ENCODE measurements at regions not wholly inside any gene's neighbourhood (a gene's known extent, or its start where the extent isn't known, plus 50 kb on each side); places are given as distances from the start of the nearest gene placed in this dataset.
"Not testable (repeated sequence)": the region's sequence is repeated elsewhere in the genome, so short reads cannot be mapped to it uniquely, and the experiment has no call there.

DNA sequence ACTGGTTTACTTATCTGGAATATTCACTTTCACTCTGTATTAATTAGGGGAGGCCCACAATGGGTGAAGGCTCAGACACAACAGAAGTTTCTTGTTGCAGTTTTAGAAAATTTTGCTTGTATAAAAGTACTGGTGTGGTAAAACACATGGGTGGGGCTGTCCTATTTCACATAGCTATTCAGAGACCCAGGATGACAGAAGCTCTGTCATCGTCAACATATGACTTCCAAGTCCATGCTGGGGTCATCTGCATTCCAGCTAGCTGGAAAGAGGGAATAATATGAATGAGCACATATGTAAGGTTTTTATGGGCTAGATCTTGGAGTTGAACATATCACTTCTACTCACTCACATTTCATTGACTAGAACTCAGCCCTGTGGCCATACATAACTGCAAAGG, 166.4 kb upstream of the KCTD3 start:
- Histone ChIP-seq H3K4me3 (ENCODE audit: extremely low read depth, insufficient read depth, low read length, poor library complexity, severe bottlenecking) (no peak overlapping the region), H3K36me3 (ENCODE audit: control insufficient read depth, insufficient read depth, low read length) (no peaks in the 10 kb centered on the region), H3K9me3 (ENCODE audit: control insufficient read depth, low read length) (no peaks in the 10 kb centered on the region), H3K27ac (ENCODE audit: low read depth, low read length, severe bottlenecking) (no peak overlapping the region), H3K4me1 (ENCODE audit: control insufficient read depth, insufficient read depth, low read length, poor library complexity, severe bottlenecking) (no peaks in the 10 kb centered on the region)
- no CpG with 5 or more reads among the region's 1 CpG for WGBS, 2 experiments (ENCODE audit: insufficient coverage in 2 of 2)

DNA sequence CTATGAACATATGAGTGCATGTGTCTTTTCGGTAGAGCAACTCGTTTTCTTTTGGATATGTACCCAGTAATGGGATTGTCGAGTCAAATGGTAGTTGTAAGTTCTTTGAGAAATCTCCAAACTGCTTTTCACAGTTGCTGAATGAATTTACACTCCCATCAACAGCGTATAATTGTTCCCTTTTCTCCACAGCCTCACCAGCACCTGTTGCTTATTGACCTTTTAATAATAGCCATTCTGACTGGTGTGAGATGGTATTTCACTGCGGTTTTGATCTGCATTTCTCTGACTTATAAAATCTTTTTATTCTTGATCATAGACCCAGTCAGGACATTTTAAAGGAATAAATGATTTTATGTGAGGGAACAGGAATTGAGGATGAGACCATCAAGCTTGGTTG, 165.0 kb upstream of the KCTD3 start:
- H3K27ac ChIP-seq (ENCODE audit: low read depth, low read length, severe bottlenecking), result no peak overlapping the region
- no peaks in the 10 kb centered on the region for H3K9me3 ChIP-seq (ENCODE audit: control insufficient read depth, low read length)
- no peaks in the 10 kb centered on the region for H3K36me3 ChIP-seq (ENCODE audit: control insufficient read depth, insufficient read depth, low read length)
- H3K4me1 ChIP-seq (ENCODE audit: control insufficient read depth, insufficient read depth, low read length, poor library complexity, severe bottlenecking), result no peaks in the 10 kb centered on the region
- H3K4me3 ChIP-seq (ENCODE audit: extremely low read depth, insufficient read depth, low read length, poor library complexity, severe bottlenecking), result no peak overlapping the region
- WGBS, 2 experiments (ENCODE audit: insufficient coverage in 2 of 2), result 90 to 97% methylated on average over 2 to 3 of the region's 5 CpGs

DNA sequence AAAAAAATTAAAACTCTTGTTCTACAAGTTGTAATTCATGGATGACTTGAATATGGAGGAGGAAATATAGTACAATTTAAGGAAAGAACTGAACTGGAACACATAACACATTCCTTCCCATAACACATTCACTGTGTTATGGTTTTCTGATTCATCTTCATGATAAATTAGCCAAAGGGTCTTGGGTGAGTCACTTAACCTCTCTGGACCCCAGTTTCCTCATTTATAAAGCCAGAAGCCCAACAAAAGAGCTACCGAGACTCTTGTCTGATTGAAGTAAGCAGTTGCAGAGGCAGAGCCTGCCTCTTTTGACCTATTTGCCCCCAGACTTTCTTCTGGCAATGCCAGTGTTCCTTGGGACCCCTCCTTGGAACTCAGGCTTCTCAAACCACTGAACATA, 161.9 kb upstream of the KCTD3 start:
- H3K4me1 ChIP-seq (ENCODE audit: control insufficient read depth, insufficient read depth, low read length, poor library complexity, severe bottlenecking), result no peaks in the 10 kb centered on the region
- no CpG with 5 or more reads among the region's 1 CpG for WGBS, 2 experiments (ENCODE audit: insufficient coverage in 2 of 2)
- H3K4me3 ChIP-seq (ENCODE audit: extremely low read depth, insufficient read depth, low read length, poor library complexity, severe bottlenecking), result no peak overlapping the region
- H3K36me3 ChIP-seq (ENCODE audit: control insufficient read depth, insufficient read depth, low read length), result no peaks in the 10 kb centered on the region
- no peak overlapping the region for H3K27ac ChIP-seq (ENCODE audit: low read depth, low read length, severe bottlenecking)
- H3K9me3 ChIP-seq (ENCODE audit: control insufficient read depth, low read length), result no peaks in the 10 kb centered on the region

DNA sequence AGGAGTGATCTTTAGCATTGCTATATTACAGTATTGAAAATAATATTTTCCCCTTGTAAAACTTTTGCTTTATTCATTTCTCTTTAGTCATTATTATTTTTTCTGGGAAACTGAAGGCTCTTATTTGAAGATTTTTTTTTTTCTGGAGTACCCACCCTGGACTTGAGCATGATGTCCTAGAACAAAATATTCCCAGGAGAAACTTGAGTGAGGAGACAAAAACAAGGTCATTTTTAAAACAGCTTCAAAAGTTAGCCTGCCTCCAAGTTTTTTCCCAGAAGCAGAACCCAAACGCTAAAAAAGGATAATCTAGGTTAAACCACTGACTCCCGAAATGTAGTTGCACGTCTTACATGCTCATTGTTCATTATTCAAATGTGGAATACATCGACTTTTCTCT, 160.2 kb upstream of the KCTD3 start:
- Histone ChIP-seq H3K27ac (ENCODE audit: low read depth, low read length, severe bottlenecking) (no peak overlapping the region), H3K4me1 (ENCODE audit: control insufficient read depth, insufficient read depth, low read length, poor library complexity, severe bottlenecking) (no peaks in the 10 kb centered on the region), H3K36me3 (ENCODE audit: control insufficient read depth, insufficient read depth, low read length) (no peaks in the 10 kb centered on the region), H3K9me3 (ENCODE audit: control insufficient read depth, low read length) (no peaks in the 10 kb centered on the region), H3K4me3 (ENCODE audit: extremely low read depth, insufficient read depth, low read length, poor library complexity, severe bottlenecking) (no peak overlapping the region)
- 95 to 96% methylated on average over 4 of the region's 4 CpGs for WGBS, 2 experiments (ENCODE audit: insufficient coverage in 2 of 2)

DNA sequence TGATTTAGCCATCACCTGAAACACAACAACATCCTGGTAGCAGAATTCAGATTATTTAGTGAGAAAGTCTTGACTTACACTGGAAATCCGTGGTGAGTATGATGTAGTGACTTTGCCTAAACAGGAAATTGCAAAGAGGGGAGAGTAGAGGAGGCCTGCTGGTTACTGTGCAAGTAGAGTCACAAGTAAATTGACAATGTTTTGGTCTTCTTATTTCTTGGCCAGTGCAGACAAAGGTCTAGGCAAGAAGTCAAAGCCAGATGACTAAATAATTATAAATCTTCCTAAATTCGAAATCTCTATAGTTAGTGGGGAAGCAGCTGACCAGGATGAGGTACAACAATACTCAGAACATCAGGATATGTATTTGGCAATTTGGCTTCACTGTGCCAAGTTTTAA, 159.5 kb upstream of the KCTD3 start:
- no peaks in the 10 kb centered on the region for H3K36me3 ChIP-seq (ENCODE audit: control insufficient read depth, insufficient read depth, low read length)
- H3K9me3 ChIP-seq (ENCODE audit: control insufficient read depth, low read length), result no peaks in the 10 kb centered on the region
- 38 to 73% methylated on average over 1 to 2 of the region's 2 CpGs for WGBS, 2 experiments (ENCODE audit: insufficient coverage in 2 of 2)
- H3K4me3 ChIP-seq (ENCODE audit: extremely low read depth, insufficient read depth, low read length, poor library complexity, severe bottlenecking), result no peak overlapping the region
- H3K4me1 ChIP-seq (ENCODE audit: control insufficient read depth, insufficient read depth, low read length, poor library complexity, severe bottlenecking), result no peaks in the 10 kb centered on the region
- H3K27ac ChIP-seq (ENCODE audit: low read depth, low read length, severe bottlenecking), result no peak overlapping the region

DNA sequence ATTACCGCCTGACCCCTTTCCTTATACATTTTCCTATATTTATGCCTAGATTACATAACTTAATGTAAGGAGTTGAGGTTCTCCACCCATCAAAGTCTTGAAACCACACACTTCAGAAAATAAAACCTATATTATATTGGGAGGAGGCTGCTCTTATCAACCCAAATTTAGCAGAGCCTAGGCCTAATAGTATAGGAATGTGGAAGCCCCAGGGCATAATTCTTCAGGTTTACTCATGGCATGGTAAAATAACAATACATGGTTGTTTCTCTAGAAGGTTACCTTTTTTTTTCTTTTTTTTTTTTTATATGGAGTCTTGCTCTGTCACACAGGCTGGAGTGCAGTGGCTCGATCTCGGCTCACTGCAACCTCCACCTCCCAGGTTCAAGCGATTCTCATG, 157.6 kb upstream of the KCTD3 start:
- not testable (repeated sequence) for H3K4me1 ChIP-seq (ENCODE audit: control insufficient read depth, insufficient read depth, low read length, poor library complexity, severe bottlenecking); H3K4me3 ChIP-seq (ENCODE audit: extremely low read depth, insufficient read depth, low read length, poor library complexity, severe bottlenecking); H3K36me3 ChIP-seq (ENCODE audit: control insufficient read depth, insufficient read depth, low read length); H3K9me3 ChIP-seq (ENCODE audit: control insufficient read depth, low read length); H3K27ac ChIP-seq (ENCODE audit: low read depth, low read length, severe bottlenecking)
- 100% methylated on average over 2 to 3 of the region's 4 CpGs for WGBS, 2 experiments (ENCODE audit: insufficient coverage in 2 of 2)

DNA sequence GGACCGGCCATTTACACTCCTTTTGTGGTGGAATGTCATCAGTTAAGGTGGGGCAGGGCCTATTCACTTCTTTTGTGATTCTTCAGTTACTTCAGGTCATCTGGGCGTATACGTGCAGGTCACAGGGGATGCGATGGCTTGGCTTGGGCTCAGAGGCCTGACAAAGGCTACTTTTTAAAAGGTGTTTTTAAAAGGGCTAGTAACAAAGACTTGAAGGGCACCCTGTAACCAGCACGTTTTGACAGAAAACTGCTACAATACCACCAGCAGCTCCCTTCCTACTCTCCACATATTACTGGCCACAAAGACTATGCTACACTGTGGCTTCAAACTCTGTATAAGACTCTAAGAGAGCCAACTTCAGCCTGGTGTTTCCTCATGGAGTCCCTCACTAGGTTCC, 151.6 kb upstream of the KCTD3 start:
- WGBS, 2 experiments (ENCODE audit: insufficient coverage in 2 of 2), result no CpG with 5 or more reads among the region's 5 CpGs
- H3K4me3 ChIP-seq (ENCODE audit: extremely low read depth, insufficient read depth, low read length, poor library complexity, severe bottlenecking); H3K36me3 ChIP-seq (ENCODE audit: control insufficient read depth, insufficient read depth, low read length); H3K27ac ChIP-seq (ENCODE audit: low read depth, low read length, severe bottlenecking); H3K4me1 ChIP-seq (ENCODE audit: control insufficient read depth, insufficient read depth, low read length, poor library complexity, severe bottlenecking); H3K9me3 ChIP-seq (ENCODE audit: control insufficient read depth, low read length): not testable (repeated sequence)

DNA sequence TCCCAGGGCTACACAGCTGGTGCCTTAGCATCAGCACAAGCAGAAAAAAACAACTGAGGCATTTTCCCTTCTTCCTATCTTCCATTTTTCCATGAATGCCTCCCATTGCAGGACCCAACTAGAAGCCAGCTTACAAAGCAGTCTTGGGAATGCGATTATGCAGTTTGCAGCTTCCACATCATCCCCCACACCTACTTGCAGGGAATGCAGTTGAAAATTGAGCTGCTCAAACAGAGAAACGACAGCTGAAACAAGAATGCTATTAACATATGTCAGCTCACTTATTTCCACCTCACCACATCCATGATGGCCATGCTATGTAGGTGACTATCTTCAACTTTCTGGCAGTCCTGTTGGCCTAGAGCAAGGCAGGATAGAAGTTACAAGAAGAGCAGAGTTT, 150.6 kb upstream of the KCTD3 start:
- H3K4me1 ChIP-seq (ENCODE audit: control insufficient read depth, insufficient read depth, low read length, poor library complexity, severe bottlenecking), result peaks cover 9% of the 10 kb centered on the region
- no peak overlapping the region for H3K27ac ChIP-seq (ENCODE audit: low read depth, low read length, severe bottlenecking)
- H3K4me3 ChIP-seq (ENCODE audit: extremely low read depth, insufficient read depth, low read length, poor library complexity, severe bottlenecking), result no peak overlapping the region
- no peaks in the 10 kb centered on the region for H3K36me3 ChIP-seq (ENCODE audit: control insufficient read depth, insufficient read depth, low read length)
- 44 to 64% methylated on average over 1 to 2 of the region's 2 CpGs for WGBS, 2 experiments (ENCODE audit: insufficient coverage in 2 of 2)
- no peaks in the 10 kb centered on the region for H3K9me3 ChIP-seq (ENCODE audit: control insufficient read depth, low read length)

DNA sequence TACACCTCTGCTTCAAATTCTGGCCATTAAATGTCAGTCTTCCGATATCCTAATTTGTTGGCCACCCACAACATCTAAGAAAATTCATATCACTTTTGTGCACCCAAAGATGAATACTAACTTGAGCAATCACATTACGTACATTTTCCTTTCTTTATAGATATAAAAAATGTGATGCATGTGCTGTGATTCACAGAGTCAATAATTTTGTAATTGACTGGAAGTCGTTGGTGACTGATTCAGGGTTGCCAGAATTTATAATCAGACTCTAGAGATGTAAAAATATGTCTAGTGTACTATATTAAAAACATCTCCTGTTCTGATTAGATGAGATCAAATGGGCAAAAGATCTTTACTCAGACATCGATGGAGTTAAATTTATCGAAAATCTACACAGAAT, 150.0 kb upstream of the KCTD3 start:
- 93 to 100% methylated on average over 1 of the region's 5 CpGs for WGBS, 2 experiments (ENCODE audit: insufficient coverage in 2 of 2)
- H3K27ac ChIP-seq (ENCODE audit: low read depth, low read length, severe bottlenecking), result no peak overlapping the region
- no peaks in the 10 kb centered on the region for H3K9me3 ChIP-seq (ENCODE audit: control insufficient read depth, low read length)
- H3K4me3 ChIP-seq (ENCODE audit: extremely low read depth, insufficient read depth, low read length, poor library complexity, severe bottlenecking), result no peak overlapping the region
- no peaks in the 10 kb centered on the region for H3K36me3 ChIP-seq (ENCODE audit: control insufficient read depth, insufficient read depth, low read length)
- H3K4me1 ChIP-seq (ENCODE audit: control insufficient read depth, insufficient read depth, low read length, poor library complexity, severe bottlenecking), result peaks cover 9% of the 10 kb centered on the region

DNA sequence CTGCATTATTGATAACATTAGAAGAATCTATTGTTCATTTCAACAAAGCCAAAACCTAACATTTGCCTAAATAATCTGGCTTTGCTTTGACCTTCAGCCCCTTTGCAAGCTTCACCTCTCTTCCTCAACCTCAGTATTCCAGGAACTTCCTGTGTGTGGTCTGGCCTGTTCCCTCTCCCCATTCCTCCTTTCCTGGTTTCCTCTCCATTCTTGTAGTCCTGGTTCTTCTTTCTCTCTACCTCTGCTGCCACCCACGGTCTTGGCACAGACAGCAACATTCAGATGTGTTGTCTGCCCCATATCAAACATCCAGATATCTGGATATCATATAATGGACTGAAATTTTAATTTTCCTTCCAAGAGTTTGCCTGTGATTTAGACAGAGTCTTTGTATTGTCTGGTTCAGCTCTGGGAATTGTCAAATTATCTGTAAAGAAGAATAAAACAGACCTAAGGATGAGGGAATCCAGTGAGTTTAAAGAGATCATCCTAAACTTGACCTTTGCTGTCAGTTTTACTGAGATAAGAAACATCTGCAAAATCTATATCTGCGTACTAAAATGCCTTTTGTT, 148.1 kb upstream of the KCTD3 start:
- H3K27ac ChIP-seq (ENCODE audit: low read depth, low read length, severe bottlenecking), result no peak overlapping the region
- no peaks in the 10 kb centered on the region for H3K36me3 ChIP-seq (ENCODE audit: control insufficient read depth, insufficient read depth, low read length)
- peaks cover 9% of the 10 kb centered on the region for H3K4me1 ChIP-seq (ENCODE audit: control insufficient read depth, insufficient read depth, low read length, poor library complexity, severe bottlenecking)
- no CpG with 5 or more reads among the region's 2 CpGs for WGBS, 2 experiments (ENCODE audit: insufficient coverage in 2 of 2)
- H3K9me3 ChIP-seq (ENCODE audit: control insufficient read depth, low read length), result no peaks in the 10 kb centered on the region
- no peak overlapping the region for H3K4me3 ChIP-seq (ENCODE audit: extremely low read depth, insufficient read depth, low read length, poor library complexity, severe bottlenecking)

DNA sequence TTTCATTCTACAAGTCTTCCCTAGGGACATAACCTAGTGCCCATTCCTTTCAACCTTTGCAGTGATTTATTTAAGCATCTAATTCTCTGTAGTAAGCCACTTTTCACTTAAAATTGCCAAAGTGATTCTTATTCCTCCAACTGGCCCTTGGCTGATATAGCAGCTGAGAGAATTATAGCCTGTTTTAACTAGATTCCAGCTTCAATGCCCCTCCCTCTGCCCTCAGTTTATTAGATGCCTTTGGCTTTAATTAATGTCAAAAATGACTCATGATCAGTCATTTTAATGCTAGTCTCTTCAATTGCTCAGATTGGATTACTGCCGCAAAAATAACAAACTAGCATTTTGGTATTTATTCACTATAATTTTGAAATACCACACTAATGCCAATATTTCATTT, 145.4 kb upstream of the KCTD3 start:
- no CpG with 5 or more reads among the region's 1 CpG for WGBS, 2 experiments (ENCODE audit: insufficient coverage in 2 of 2)
- Histone ChIP-seq H3K4me1 (ENCODE audit: control insufficient read depth, insufficient read depth, low read length, poor library complexity, severe bottlenecking) (peaks cover 9% of the 10 kb centered on the region), H3K9me3 (ENCODE audit: control insufficient read depth, low read length) (no peaks in the 10 kb centered on the region), H3K27ac (ENCODE audit: low read depth, low read length, severe bottlenecking) (no peak overlapping the region), H3K4me3 (ENCODE audit: extremely low read depth, insufficient read depth, low read length, poor library complexity, severe bottlenecking) (no peak overlapping the region), H3K36me3 (ENCODE audit: control insufficient read depth, insufficient read depth, low read length) (no peaks in the 10 kb centered on the region)

Measured in mesodermal cell (in vitro differentiated cells).